HG02840 (cell line): ENCODE measurements at regions not wholly inside any gene's neighbourhood (a gene's known extent, or its start where the extent isn't known, plus 50 kb on each side); places are given as distances from the start of the nearest gene placed in this dataset.
"Not testable (repeated sequence)": the region's sequence is repeated elsewhere in the genome, so short reads cannot be mapped to it uniquely, and the experiment has no call there.

Experiments used
- ATAC-seq: cut with Tn5 transposase; IDR thresholded peaks from one replicate; pipeline ENCODE4 v1.9.1; 2021; ENCODE audit warnings: mild to moderate bottlenecking, moderate library complexity, moderate number of reproducible peaks; ENCODE audit not compliant: unreplicated experiment, low FRiP score

DNA sequence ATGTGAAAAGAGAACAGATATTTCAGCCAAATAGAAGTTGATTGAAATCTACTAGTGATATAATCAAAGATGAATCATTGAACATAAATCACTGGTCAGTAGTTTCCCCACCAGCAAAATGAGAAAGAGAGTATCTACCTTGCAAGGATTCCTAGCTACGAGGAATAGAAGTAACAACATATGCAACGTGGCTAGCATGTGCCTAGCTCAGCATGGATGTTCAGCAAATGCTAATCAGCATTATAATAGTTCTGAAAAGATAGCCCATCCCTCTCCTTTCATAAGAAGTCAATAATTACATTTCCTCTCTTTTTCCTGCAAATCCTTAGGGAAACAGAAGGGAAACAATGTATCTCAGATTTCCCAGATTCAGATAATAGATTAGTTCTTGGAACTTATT, 417.2 kb downstream of the SATB2 start:
- ATAC-seq, result no peak

- ATAC-seq, result not testable (repeated sequence)
Observed at GRCh38 chr2:199033761-199034160, 424.0 kb downstream of the SATB2 start.

- no peak for ATAC-seq
Observed at GRCh38 chr2:199025146-199025545, 432.6 kb downstream of the SATB2 start.

GRCh38 chr2:199024224-199024623, 433.5 kb downstream of the SATB2 start:
- no peak for ATAC-seq

- no peak for ATAC-seq
Observed at GRCh38 chr2:199019898-199020507, 437.7 kb downstream of the SATB2 start.

GRCh38 chr2:199018826-199019225, 438.9 kb downstream of the SATB2 start:
- no peak for ATAC-seq

GRCh38 chr2:199015072-199015471, 442.7 kb downstream of the SATB2 start:
- no peak for ATAC-seq

- no peak for ATAC-seq
Observed at GRCh38 chr2:199014226-199014625, 443.5 kb downstream of the SATB2 start.

DNA sequence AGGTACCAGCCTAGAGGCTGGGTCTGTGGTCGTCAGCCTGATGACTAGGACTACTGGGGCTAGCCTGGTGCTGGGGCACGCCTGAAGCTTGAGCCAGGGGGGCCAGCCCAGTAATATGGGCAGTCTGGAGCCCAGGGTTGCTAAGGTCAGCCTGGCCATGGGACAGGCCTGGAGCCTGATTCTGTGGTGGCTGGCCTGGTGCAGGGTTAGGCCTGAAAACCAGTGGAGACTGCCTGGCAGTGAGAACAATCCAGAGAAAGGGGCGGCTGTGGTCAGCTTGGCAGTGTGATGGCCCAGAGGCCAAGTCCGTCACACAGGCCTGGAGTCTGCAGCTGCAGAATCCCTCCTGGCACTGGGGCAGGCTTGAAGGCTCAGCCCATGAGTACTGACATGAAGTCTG, 445.8 kb downstream of the SATB2 start:
- ATAC-seq, result no peak

- ATAC-seq, result no peak
Observed at GRCh38 chr2:198994678-198995077, 463.1 kb downstream of the SATB2 start.

DNA sequence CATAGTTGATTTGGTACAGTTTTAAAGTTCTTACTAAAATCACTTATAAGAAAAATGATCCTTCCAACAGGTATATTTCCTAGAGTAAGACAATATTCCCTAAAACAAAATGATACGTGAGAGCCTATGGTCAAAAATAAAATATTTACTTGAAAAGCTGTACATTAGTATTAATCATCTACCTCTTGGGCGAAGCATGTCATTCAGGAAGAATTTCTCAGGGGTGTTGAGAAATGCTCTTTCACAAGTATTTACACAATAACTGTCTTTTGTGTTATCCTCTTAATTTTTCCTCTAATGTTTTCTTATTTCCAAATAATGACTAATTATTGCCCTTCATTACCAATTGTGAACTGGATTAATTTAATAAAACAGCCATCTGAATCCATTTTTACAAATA, 466.3 kb downstream of the SATB2 start:
- no peak for ATAC-seq

- ATAC-seq, result no peak
Observed at GRCh38 chr2:198975779-198976178, 482.0 kb downstream of the SATB2 start.

- no peak for ATAC-seq
Observed at GRCh38 chr2:198973785-198974184, 484.0 kb downstream of the SATB2 start.

GRCh38 chr2:198973181-198973580, 484.6 kb downstream of the SATB2 start:
- no peak for ATAC-seq

DNA sequence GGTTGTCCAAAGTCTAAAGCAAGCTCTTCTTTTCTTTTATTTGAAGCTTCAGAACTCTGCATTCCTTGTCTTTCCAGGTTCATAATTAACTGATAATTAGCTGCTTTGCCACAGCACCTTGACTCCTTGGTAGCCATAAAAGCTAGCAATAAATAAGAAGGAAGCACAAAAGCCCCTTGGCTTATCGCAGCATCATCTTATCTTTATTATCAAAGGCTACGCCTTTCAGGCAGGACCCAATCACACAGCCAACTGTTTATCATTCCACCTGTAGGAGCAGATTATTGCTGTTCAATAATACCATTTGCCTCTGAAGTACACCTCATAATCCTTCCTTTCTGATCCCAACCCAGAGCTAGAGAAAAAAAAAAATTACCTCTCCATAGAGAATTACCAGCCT, 489.2 kb downstream of the SATB2 start:
- ATAC-seq, result no peak

DNA sequence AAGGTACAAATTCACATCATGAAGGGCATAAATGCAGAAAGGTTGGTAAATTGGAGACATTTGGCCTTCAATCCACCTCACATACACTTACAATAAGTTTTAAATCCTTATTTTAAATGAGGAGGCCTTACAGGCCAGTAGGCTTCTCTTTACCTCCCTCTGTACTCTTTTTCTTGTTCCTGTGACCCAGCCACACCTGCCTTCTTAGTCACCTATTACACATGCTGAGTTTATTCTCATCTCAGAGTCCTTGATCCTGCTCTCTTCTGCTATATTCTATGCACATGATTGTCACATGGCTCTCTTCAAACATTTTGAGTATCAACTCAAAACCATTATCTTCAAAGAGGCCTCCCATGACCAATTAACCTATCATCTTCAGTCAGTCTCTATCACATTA, 491.5 kb downstream of the SATB2 start:
- no peak for ATAC-seq

DNA sequence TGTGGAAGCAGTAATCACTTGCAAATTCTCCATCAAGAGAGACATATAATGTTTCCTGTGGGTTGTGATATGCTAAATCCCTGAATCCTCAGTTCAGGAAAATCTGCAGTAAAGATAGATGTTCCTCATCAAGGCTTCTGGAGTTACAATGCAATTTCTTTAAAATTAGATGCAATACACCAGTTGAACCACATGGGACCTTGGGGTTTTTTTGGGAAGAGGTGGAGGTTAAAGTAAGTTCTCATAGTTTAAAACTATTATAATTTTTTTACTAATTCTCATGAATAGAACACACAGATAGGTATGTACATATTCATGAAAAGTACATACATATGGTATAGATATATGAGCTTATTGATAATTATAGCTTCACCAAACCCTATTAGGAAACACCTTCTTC, 496.2 kb downstream of the SATB2 start:
- ATAC-seq, result no peak

DNA sequence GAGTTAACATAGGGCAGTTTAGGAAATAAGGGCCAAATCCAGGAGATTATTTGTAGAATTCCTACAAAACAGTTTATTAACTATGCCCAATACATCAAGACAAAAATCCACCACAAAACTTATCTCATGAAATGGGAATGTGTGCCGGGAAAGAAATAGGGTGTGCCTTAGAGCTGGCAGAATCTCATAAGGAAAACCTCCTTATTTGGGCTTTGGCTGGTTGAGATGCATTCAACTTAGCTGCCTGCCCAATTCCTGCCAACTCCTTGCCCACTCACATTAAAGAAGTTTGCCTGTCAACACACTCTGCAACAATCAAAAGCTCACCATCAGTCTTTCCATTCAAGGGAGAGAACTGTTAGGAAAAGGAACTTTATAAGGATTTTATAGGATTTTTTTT, 500.6 kb downstream of the SATB2 start:
- no peak for ATAC-seq

DNA sequence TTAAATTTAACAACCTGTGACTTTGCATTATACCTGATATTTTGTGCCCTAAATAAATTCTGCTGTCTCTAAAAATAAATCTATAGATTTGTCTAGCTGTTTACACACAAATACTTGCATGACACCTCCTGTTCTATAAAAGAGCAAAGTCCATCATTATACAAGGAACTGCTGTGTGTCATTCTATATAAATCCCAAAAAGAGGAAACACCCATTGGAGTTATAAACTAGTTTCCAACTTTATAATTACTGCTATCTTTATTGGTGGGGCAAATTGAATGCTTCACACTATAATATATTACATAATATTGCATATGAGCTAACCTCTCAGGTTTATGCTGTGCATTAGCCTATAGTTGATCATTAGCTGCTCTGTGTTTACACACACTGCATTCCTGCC, 504.4 kb downstream of the SATB2 start:
- ATAC-seq, result no peak

- ATAC-seq, result no peak
Observed at GRCh38 chr2:198950803-198951202, 506.9 kb downstream of the SATB2 start.

GRCh38 chr2:198945496-198945895, 512.2 kb downstream of the SATB2 start:
- no peak for ATAC-seq

- ATAC-seq, result no peak
Observed at GRCh38 chr2:198930170-198930569, 527.6 kb downstream of the SATB2 start.

DNA sequence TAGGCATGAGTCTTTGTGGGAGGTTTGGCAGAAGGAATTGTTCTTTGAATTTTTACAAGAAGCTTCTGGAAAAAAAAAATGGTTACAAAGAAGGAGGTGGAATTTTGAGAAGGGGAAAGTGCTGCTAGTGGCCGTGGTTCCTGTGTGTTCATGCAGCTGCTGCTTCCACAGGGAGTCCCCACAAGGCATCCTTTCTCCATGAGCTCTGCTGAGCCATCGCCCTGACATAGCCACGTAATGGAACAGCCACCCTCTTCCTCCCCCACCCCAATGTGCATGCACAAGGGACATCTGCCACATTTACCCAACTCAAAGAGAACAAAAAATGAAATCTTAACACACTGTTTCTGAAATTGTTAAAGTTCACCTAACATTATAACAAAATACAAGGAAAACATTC, 529.7 kb downstream of the SATB2 start:
- no peak for ATAC-seq
